HAP-1 (cell line): ENCODE measurements at regions not wholly inside any gene's neighbourhood (a gene's known extent, or its start where the extent isn't known, plus 50 kb on each side); places are given as distances from the start of the nearest gene placed in this dataset.

ENCODE experiments used
- DNase-seq, 2 experiments: peaks; one replicate each; pipeline ENCODE4 v3.0.0-alpha.2; 2016 to 2020; ENCODE audit warnings: low spot score in 2 of 2
- H3K27me3 ChIP-seq: fragments of 250-450 bp; sonication (Bioruptor Pico); 2 replicates; pipeline ENCODE4 v1.5.1; 2020; ENCODE audit warnings: low read depth, mild to moderate bottlenecking, moderate library complexity
- H3K36me3 ChIP-seq: fragments of 250-450 bp; sonication (Bioruptor Pico); replicated peaks from 2 replicates; pipeline ENCODE4 v1.5.1; 2020; ENCODE audit warnings: mild to moderate bottlenecking
- H3K4me1 ChIP-seq: fragments of 250-450 bp; sonication (Bioruptor Pico); 2 replicates; pipeline ENCODE4 v1.5.1; 2020; ENCODE audit warnings: mild to moderate bottlenecking
- H3K4me3 ChIP-seq: fragments of 250-450 bp; sonication (Bioruptor Pico); 2 replicates; pipeline ENCODE4 v1.5.1; 2020; ENCODE audit warnings: mild to moderate bottlenecking, moderate library complexity
- H3K9me3 ChIP-seq: fragments of 250-450 bp; sonication (Bioruptor Pico); 2 replicates; pipeline ENCODE4 v1.5.1; 2020; ENCODE audit warnings: mild to moderate bottlenecking, moderate library complexity
- in situ Hi-C: fragments of 300-500 bp; cut with MboI; formaldehyde crosslinking; loops from 3 replicates; pipeline ENCODE4 v1.14.3; 2020; ENCODE audit warnings: low sequenced_read_pairs, inconsistent platforms, mixed read lengths

DNA sequence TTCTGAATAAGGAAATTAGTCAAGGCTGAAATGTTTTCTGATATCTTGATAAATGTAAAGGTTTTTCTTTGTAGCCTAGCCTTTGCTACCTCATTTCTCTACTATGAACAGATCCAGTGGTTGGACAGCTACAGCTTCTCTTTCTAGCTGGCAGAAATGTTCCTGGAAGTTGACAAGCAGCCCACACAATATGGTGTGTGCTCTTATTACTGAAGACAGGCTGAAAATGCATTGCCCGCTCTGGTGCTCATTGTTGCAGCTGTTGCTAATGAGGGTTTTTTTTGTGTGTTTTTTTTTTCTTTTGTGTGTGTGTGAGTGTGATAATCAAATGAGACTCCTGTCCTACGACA lies 844.3 kb upstream of the SEMA6D start:
- H3K36me3 ChIP-seq = no peaks in the 10 kb centered on the region
- no peak overlapping the region for H3K4me3 ChIP-seq
- no peaks in the 10 kb centered on the region for H3K9me3 ChIP-seq
- DNase-seq = no peak
- H3K4me1 ChIP-seq = no peaks in the 10 kb centered on the region
- no peaks in the 10 kb centered on the region for H3K27me3 ChIP-seq
- in situ Hi-C loops = no loop called here

DNA sequence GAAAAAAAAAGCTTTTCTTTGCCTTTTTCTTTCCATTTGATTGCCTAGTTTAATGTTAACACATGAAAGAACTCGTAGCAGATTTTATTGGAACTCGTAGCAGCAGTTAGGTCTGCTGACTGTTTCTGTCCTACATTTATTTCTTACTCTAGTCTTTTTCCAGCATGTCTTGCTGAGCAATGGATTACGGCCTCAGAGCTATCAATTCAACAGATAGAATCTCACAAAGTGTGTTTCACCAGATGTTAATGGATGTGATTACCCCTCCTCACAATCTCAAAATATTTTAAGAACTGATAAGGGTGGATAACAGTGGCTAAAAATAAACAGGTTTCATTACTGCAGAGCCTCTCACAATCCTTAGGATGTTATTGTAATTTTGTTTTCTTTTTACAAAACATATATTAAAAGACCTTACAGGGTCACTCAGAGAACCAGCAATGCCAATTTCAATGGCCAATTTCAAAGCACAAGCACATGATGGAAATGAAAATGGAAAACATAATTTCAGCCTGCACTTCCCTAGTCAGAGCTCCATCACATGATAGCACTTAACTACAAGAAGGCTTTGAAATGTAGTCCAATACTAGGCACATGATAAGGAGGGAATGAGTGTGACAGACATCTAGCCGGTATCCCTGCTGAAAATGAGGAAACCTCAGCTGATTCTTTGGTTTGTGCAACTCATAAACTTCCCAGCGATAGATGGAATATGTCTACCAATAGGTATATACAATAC lies 838.1 kb upstream of the SEMA6D start:
- Histone ChIP-seq H3K27me3 (no peaks in the 10 kb centered on the region), H3K36me3 (no peaks in the 10 kb centered on the region), H3K9me3 (no peaks in the 10 kb centered on the region), H3K4me1 (no peaks in the 10 kb centered on the region), H3K4me3 (no peak overlapping the region)
- no peak for DNase-seq
- in situ Hi-C loops = no loop called here

DNA sequence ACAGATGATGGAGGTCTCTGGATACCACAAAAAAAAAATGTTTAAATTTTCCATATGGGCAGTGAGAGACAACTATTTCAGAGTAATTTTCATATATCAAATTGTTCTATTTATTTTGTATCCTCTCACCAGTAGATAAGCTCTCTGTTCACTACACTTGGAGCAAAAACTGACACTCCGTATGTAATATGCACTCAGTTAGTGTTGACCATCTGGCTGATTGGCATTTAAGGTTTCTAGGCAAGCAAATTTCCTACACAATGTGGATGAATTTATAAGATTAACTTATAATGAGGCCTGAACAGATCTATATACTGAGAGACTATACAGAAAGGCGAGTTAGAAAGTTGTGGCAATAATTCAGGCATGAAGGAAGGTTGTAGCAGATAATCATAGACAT lies 836.5 kb upstream of the SEMA6D start:
- H3K36me3 ChIP-seq = no peaks in the 10 kb centered on the region
- DNase-seq = no peak
- H3K27me3 ChIP-seq = no peaks in the 10 kb centered on the region
- in situ Hi-C loops = no loop called here
- no peak overlapping the region for H3K4me3 ChIP-seq
- no peaks in the 10 kb centered on the region for H3K9me3 ChIP-seq
- no peaks in the 10 kb centered on the region for H3K4me1 ChIP-seq

DNA sequence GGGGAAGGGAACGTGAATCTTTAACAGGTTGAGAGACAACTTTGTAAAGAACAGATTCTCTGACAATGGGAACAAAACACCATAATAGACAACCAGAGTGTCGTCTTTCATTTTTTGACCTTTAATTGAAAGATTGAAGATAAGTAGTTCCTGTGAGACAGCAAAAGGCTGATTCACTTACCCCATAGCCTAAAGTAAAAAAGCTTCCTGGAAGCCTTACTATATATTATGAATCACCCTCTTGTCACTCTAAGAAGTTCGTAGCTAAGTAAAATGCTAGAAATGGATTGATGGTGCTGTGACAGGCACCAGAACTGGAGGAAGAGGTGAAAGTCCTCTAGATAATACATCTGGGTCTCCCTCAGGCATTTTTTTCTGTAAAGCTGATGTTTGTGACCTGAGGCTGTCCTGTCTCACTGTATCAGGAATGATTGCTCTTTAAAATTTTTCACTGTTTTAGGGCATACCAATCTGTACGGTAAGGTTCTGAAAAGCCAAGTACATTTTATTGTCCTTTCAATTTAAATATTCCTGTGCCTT lies 824.6 kb upstream of the SEMA6D start:
- no peaks in the 10 kb centered on the region for H3K4me1 ChIP-seq
- H3K27me3 ChIP-seq = no peaks in the 10 kb centered on the region
- in situ Hi-C loops = no loop called here
- DNase-seq = no peak
- no peaks in the 10 kb centered on the region for H3K9me3 ChIP-seq
- H3K4me3 ChIP-seq = no peak overlapping the region
- H3K36me3 ChIP-seq = no peaks in the 10 kb centered on the region

DNA sequence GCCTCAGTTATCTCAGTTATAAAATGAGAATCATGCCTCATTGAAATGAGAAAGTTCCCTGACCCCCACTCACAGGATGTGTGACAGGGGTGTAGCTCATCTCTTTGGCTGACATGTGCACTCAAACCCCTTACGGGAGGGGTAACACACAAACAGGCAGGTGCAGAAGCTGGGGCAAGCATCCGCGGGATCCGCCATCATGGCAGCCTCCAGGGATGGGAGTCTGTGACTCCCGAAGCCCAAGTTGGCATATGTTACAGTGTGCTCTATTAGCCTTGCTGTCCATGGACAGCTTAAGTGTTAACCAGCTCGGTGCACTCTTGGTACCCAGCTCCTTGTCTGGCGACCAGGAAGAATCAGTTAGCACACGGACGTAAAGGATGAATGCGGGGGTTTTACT lies 822.7 kb upstream of the SEMA6D start:
- in situ Hi-C loops = no loop called here
- H3K36me3 ChIP-seq = no peaks in the 10 kb centered on the region
- H3K4me3 ChIP-seq = no peak overlapping the region
- no peaks in the 10 kb centered on the region for H3K9me3 ChIP-seq
- no peak for DNase-seq
- no peaks in the 10 kb centered on the region for H3K27me3 ChIP-seq
- no peaks in the 10 kb centered on the region for H3K4me1 ChIP-seq

DNA sequence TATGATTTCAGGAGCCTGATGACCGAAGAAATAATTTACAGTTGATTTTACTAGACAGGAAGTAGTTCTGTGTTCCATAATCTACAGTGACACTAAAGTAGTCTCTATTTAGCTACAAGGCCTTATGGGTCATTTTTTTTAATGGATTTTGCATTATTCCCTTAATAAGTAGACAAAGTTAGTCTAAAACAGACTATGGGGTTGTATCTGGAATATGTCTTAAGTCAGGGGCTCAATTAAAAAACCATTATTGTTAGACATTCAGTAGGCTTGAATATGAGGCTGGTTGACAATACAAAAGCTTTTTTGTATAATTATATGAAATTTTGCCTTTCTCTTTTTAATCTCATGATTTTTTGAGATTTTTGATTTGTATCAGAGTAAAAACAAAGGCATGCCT lies 820.0 kb upstream of the SEMA6D start:
- Histone ChIP-seq H3K27me3 (no peaks in the 10 kb centered on the region), H3K4me1 (no peaks in the 10 kb centered on the region), H3K9me3 (no peaks in the 10 kb centered on the region), H3K4me3 (no peak overlapping the region), H3K36me3 (no peaks in the 10 kb centered on the region)
- in situ Hi-C loops = no loop called here
- no peak for DNase-seq

DNA sequence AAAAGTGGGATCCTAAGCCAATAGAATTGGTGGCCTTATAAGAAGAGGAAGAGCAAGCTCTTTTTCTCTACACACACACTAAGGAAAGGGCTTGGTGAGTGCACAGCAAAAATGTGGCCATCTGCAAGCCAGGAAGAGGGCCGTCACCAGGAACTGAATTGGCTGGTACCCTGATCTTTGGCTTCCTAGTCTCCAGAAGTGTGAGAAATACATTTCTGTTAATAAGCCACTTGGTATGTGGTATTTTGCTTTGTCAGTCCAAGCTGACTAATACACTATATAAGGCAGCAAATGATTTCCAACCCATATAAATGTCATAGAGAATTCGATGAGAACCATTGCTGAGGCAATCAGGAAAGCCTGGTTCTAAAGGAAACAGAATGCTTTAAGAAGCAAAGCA lies 816.3 kb upstream of the SEMA6D start:
- H3K4me3 ChIP-seq = no peak overlapping the region
- in situ Hi-C loops = no loop called here
- H3K36me3 ChIP-seq = no peaks in the 10 kb centered on the region
- H3K9me3 ChIP-seq = no peaks in the 10 kb centered on the region
- H3K4me1 ChIP-seq = no peaks in the 10 kb centered on the region
- no peak for DNase-seq
- no peaks in the 10 kb centered on the region for H3K27me3 ChIP-seq

DNA sequence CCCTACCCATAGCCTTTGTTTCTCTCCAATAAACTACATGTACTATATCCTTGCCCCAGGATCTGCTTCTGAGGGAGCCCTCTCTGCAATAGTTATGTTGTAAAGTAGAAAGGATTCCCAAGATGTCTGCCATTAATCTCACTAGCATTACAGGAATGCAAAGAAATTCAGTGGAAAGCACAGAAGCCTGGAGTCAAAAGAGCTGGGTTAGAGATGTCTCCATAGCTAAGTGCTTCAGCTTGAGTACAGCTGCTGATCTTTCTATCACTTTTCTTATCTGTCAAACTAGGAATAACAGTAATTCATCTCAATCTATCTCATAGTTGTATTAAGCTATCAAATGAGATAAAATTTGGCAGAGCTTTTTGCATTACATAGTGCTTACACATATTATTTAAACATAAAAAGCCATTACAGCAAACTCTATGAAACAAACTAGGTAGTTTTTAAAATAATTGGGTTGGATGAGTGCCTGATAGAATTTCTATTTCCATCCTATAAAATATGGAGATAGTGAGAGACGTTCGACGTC lies 799.5 kb upstream of the SEMA6D start:
- Histone ChIP-seq H3K9me3 (no peaks in the 10 kb centered on the region), H3K27me3 (no peaks in the 10 kb centered on the region), H3K36me3 (no peaks in the 10 kb centered on the region), H3K4me1 (no peaks in the 10 kb centered on the region), H3K4me3 (no peak overlapping the region)
- in situ Hi-C loops = no loop called here
- DNase-seq = no peak

DNA sequence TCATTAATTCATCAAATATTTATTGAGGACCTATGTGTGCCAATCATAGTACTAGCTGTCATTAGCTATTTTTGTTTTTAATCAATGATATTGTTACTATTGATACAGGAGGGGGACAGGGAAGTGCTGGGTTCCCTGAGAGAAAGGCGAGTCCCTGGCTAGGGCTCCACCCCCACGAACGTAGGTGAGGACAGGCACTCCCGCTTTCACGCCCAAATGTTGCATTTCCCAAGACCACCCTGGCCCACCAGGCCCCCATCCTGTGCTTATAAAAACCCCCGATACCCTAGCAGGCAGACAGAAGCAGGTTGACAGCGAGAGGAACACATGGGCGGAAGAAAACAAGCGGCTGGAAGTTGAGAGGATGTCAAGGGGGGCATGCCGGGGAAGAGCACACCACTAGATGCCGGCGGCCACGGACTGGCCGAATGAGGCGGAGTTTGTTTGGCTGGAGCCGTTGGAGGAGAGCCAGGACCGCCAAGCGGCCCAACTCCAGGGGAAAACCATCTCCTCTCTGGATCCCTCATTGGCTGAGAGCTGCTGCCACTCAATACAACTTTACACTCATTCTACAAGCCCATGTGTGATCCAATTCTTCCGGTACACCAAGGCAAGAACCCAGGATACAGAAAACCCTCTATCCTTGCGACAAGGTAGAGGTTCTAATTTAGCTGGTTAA lies 798.7 kb upstream of the SEMA6D start:
- DNase-seq = no peak
- in situ Hi-C loops = no loop called here
- Histone ChIP-seq H3K27me3 (no peaks in the 10 kb centered on the region), H3K9me3 (no peaks in the 10 kb centered on the region; the same call in 1 of the 2 replicates), H3K4me1 (no peaks in the 10 kb centered on the region), H3K36me3 (no peaks in the 10 kb centered on the region), H3K4me3 (no peak overlapping the region)

DNA sequence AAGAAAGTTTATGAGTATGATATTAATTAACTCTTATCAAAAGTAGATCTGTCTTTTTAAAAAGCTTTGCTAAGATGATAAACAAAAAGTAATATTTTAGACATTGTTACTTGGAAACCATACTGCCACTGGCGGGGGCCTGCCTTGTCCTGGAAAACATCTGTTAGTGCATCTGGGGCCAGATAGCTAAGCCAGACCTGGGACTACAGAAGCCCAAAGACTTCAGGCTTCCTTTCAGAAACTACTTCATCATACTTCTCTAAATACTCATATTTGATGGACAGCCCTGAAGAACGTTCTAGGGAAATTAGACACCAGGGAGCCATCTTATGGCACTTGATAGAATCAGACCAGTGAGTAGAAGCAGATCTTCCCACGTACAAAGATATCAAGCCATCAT lies 795.4 kb upstream of the SEMA6D start:
- in situ Hi-C loops = no loop called here
- DNase-seq = no peak

DNA sequence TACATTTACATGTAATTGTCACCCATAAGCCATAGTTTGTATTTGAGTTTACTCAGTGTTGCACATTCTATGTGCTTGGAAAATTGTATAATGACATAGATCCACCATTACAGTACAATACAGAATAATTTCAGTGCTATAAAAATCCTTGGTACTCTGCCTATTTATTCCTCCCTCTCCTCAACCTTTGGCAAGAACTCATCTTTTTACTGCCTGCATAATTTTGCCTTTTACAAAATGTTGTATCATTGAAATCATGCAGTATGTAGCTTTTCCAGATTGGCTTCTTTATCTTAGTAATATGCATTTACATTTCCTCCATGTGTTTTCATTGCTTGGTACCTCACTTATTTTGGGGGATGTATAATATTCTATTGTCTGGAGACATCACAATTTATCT lies 786.9 kb upstream of the SEMA6D start:
- Histone ChIP-seq H3K4me1 (no peaks in the 10 kb centered on the region), H3K36me3 (no peaks in the 10 kb centered on the region), H3K4me3 (no peak overlapping the region), H3K27me3 (no peaks in the 10 kb centered on the region), H3K9me3 (no peaks in the 10 kb centered on the region)
- in situ Hi-C loops = no loop called here
- no peak for DNase-seq

More for the DNA sequence above, 795.4 kb upstream of the SEMA6D start:
- no peaks in the 10 kb centered on the region for H3K27me3 ChIP-seq
- H3K36me3 ChIP-seq = no peaks in the 10 kb centered on the region
- H3K4me3 ChIP-seq = no peak overlapping the region
- H3K4me1 ChIP-seq = no peaks in the 10 kb centered on the region
- no peaks in the 10 kb centered on the region; the same call in 1 of the 2 replicates for H3K9me3 ChIP-seq

DNA sequence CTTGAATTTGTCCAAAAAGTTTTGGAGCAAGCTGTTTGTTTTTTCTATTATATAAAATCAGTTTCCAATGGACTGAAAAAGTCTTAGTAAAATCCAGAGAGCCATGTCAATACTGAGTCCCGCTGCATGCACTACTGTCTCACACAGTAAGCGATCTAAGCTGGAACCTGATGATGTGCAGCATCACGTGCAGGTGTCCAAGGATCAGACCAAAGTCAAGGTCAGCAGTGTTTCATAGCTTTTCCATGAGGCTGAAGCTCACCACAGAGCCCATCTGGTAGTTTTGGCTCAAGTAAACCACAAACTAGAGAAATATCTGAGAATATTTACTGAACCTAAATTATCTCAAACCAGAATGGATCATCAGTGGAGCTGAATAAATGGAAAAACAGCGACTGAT lies 784.0 kb upstream of the SEMA6D start:
- Histone ChIP-seq H3K9me3 (no peaks in the 10 kb centered on the region), H3K4me1 (no peaks in the 10 kb centered on the region), H3K4me3 (no peak overlapping the region), H3K36me3 (no peaks in the 10 kb centered on the region), H3K27me3 (no peaks in the 10 kb centered on the region)
- no peak for DNase-seq
- in situ Hi-C loops = no loop called here

DNA sequence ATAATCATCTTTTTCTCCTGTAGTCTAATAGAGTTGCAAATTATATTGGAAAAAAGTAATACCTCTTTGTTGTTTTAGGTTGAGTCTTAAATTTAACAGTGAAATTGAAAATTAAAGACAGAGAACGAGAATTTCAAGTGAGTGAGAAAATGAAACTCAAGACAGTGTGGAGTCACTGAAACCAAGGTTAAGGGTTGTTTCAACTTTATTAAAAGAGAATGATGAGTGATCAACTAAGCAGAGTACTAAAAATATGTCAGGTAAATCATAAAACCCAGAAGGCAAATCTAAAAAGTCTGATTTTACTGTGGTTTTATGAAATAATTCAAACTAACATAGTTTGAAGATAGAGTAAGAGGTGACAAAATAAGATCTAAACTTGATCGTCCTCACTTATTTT lies 782.5 kb upstream of the SEMA6D start:
- Histone ChIP-seq H3K27me3 (no peaks in the 10 kb centered on the region), H3K9me3 (no peaks in the 10 kb centered on the region), H3K36me3 (no peaks in the 10 kb centered on the region), H3K4me1 (no peaks in the 10 kb centered on the region), H3K4me3 (no peak overlapping the region)
- no peak for DNase-seq
- in situ Hi-C loops = no loop called here

DNA sequence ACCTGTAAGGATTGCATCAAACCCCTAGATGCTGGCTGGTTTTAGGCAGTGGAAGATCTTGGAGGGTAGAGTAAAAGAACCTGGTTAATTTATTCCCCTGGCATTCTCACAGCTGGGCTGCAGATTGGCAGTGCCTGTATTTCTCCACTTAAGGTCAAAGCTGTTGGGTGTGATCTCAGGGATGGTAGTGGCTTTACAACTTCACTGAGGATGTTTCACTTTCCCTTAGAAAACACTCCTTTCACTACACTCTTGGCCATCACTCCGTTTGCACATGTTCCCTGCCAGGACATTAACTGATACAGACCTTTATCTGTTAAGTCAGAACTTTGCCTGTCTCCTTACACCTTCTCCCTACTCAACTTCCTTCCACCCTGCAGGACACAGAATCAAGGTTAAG lies 779.1 kb upstream of the SEMA6D start:
- no peak for DNase-seq
- H3K4me1 ChIP-seq = no peaks in the 10 kb centered on the region
- no peaks in the 10 kb centered on the region for H3K36me3 ChIP-seq
- no peak overlapping the region for H3K4me3 ChIP-seq
- in situ Hi-C loops = no loop called here
- no peaks in the 10 kb centered on the region for H3K27me3 ChIP-seq
- no peaks in the 10 kb centered on the region for H3K9me3 ChIP-seq
